HG03064 (cell line): ENCODE measurements at regions not wholly inside any gene's neighbourhood (a gene's known extent, or its start where the extent isn't known, plus 50 kb on each side); places are given as distances from the start of the nearest gene placed in this dataset.
"Not testable (repeated sequence)": the region's sequence is repeated elsewhere in the genome, so short reads cannot be mapped to it uniquely, and the experiment has no call there.

ENCODE experiments used
- ATAC-seq: cut with Tn5 transposase; IDR thresholded peaks from one replicate; pipeline ENCODE4 v1.9.1; 2021; ENCODE audit warnings: low read depth; ENCODE audit not compliant: unreplicated experiment

DNA sequence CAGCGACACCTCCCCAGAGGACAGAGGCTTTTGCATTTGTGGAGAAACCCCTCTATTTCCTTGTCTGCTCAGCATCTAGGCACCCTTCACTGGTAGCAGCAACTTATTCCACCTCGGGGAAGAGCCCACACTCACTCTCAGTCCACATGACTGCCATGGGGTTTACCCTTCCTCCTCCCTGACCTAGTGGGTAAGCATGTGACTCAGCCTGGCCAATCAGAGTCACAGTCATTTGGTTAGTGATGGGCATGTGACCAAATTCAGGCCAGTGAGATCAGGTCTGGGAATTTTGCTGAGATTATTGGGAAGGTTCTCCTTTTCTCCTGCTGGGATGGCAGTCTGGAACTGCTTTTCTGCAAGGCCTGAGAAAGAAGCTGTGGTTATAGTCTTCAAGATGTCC lies 145.7 kb upstream of the PHACTR3 start:
- ATAC-seq: no peak

DNA sequence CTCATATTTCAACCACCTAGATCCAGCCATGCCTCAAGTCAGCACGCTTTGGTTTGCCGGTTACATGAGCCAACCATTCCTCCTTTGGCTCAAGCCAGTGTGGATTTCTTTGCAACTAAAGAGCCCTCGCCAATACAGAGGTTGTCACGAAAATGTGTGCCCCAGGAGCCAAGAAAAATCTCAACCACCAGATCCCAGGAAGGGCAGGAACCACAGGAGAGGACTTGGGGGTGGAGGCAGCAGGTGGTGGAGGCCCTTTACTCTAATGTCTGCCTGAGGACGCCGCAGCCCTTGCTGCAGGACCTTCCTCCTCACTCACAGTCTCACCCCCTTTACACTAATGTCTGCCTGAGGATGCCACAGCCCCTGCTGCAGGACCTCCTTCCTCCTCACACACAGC lies 144.8 kb upstream of the PHACTR3 start:
- ATAC-seq: no peak

DNA sequence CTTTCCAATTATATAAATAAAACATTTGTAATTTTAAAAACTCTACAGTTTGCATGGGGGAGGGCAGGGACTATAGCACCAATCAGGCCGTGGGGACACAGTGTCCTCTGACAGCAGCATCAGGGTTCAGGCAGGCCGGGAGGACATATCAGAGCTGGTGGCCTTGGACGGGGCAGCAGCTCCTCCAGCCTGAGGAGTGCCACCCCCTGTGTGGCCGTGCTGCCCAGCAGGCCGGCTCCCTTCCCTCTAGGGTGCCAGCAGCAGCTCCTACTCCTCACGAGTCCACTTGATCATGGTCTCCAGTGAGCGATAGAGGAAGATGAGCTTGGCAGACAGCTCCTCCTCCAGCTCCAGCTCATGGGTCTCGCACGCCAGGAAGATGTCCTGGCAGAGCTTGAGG lies 144.0 kb upstream of the PHACTR3 start:
- no peak for ATAC-seq

DNA sequence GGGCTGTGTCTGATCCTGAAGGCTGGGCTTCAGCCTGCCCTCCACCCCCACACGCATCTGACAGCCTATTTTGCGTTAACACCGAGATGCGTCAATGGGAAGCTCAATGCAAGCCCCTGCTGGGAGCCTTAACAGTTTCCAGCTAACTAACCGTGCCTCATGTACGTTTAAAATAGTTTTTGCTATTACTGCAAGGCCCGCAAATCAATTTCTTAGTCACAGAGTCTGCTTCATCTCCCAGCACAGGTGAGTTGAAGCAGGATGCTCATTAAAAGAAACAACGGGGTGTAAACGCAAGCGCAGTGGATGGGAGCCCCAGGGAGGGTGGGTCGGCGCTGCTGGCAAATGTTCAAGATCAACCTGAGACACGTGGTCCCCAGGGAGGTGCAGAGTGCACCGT lies 142.8 kb upstream of the PHACTR3 start:
- ATAC-seq: no peak

DNA sequence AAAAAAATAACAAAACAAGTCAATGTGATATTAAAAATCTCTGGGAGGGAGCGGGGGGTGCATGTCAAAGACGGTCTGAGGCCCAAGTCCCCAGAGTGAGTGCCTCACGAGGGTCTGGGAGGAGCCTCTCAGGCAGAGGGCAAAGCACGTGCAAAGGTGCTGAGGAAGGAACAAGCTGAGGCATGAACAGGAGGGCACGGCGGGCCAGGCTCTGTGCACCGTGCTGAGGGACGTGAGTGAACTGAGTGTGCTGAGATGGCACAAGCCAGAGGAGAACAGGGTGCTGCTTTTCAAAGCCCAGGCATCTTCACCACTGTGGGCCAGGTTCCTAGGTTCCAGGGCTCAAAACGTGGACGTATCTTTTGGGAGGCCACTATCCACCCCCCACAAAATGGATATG lies 142.1 kb upstream of the PHACTR3 start:
- no peak for ATAC-seq

DNA sequence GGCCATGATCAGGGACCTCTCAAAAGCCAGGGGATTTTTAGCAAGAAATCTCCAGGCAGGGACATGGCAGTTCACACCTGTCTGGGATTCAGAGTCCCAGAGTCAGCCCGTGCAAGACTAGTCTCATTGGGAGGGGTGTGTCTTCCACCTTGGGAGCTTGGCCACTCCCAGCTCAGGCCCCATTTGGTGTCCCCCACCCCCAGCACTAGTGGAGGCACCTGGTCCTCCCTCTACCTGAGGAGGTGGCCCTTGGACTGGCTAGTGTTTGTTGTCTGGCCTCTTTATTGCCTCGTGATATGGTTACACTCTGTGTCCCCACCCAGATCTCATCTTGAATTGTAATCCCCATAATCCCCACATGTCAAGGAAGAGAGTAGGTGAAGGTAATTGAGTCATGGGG lies 140.8 kb upstream of the PHACTR3 start:
- ATAC-seq: no peak

DNA sequence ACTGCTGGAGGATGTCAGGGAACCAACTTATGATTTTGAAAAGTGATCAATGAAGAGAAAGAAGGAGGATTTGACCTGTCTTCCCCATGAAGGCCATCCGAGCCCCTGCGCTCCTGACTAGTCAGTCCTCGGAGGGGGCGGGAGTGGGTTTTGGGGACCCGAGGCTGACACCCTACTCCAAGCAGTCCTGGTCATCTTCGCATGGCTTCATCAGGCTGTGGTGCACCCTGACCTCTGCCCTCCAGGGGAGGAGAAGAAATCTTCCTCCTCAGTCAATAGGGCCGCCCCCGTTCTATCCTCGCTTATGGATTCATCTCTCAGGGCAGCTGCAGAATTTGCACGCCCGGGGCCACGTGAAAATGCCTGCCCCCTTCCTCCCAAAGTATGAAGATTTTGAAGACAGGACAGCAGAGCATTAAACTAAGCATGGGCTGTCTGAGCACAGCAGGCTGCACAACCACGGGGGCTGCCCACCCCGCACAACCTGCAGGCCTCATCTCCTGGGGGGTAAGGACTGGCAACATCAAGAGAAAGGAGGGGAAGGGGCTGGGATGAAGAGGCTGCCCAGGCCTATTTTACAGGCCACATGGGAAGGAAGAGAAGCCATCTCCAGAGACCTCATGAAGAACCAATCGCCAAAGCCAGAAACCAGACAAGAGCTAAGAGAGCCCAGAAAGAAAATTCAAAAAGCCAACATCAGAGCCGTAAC lies 138.1 kb upstream of the PHACTR3 start:
- ATAC-seq: no peak

DNA sequence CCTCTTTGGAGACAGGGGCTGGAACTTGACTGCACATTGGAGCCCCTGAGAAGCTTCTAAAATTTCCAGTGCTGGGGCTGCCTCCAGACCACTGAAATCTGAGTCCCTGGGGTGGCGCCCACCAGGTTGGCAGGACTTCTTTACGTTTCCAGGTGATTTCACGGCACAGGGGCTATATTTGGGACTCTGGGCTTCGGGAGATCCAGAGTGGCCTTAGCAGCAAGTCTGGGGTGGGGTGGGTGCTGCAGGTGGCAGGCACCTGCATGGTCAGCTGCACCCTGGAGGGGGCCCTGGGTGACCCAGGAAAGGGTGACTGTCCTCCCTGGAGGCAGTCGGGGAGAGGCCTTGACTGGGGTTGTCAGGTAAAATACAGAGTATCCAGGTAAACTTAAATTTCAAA lies 135.5 kb upstream of the PHACTR3 start:
- no peak for ATAC-seq

DNA sequence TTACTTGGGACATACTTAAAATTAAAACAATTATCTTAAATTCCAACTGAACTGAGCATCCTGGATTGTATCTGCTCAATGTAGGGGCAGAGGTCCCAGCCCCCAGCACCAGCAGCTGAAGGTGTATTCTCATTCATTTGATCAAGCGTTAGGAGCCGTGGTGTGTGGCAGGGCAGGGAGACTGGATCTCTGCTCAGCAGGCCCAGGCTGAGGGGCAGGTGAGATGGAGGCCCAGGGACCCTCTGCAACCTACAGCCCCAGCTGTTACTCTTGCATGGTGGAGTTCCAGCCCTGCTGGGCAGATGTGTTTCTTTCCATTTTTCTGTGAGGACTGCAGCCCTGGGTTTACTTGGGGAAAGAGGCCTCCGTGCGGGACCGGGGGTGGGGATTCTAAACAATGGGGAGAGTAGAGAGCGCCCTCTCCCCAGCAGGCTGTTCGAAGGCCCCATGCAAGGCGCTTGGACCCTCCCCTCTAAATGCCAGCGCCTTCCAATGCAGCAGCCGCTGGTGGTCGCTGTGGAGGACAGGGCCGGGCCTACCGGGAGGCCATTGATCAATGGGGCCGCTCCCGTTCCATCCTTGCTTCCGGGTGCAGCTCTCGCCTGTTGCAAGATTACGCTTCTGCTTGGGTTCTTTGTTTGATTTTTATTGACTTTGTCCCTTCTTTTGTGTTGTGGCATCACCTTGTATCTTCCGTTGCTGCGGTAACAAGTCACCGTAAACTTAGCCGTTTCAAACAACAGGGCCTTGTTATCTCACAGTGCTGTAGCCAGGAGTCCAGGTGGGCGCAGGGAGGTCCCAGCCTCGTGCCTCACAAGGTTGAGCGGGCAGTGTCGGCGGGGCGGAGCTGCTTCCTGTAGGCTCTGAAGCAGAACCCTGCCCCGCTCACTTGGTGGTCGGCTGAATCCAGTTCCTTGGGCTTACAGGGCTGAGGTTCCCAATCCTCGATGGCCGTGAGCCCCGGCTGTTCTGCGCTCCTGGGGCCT lies 134.8 kb upstream of the PHACTR3 start:
- no peak for ATAC-seq

DNA sequence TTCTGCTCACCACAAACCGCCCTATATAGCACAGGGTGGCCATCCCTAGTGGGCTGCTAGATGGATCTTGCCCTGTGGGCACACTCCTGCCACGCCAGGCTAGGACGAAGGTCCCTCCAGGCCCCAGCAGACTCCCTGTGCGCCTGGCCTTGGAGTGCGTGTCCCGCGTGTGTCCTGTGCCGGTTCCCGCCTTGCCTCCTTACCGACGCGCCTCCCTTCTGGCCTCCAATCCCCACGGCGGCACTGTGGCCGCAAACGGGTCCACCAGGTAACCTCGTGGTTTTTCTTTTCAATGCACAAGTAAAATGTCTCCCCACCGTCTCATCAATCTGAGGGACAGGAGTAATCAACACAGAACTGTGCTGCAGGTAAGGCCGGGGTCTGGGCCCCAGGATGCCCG lies 133.8 kb upstream of the PHACTR3 start:
- no peak for ATAC-seq

DNA sequence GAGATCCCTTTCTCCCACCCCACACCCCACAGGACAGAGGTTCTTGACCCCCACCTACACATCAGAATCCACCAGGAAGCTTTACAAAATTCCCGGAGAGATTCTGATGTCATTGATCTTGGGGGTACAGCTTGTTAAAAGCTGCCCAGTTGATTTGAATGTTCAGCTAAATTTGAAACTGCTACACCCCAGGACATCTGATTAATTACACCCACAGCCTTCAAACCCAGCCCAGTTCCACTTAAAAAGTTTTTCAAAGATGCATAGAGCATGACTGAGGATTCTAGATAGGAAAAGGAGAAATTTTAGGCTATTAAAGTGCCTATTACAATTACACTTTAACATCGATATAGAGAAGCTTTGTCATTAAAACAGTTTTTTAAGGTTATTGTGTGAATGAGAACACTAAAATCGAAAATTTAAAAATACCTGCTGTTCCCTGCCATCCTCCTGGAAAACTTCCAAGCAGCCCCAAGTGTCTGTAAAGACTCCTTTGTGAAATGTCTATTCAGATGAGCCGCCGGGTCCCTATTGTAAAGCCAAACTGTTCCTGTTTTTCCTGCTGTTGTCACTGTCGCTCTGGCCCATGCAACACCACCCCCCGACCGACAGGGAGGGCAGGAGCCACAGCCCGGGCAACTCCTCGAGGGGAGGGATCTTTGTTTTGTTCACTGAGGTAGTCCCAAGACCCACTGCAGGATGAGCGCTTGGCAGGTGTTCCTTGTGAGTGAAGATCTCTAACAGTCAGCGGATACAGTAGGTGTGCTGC lies 132.5 kb upstream of the PHACTR3 start:
- no peak for ATAC-seq

DNA sequence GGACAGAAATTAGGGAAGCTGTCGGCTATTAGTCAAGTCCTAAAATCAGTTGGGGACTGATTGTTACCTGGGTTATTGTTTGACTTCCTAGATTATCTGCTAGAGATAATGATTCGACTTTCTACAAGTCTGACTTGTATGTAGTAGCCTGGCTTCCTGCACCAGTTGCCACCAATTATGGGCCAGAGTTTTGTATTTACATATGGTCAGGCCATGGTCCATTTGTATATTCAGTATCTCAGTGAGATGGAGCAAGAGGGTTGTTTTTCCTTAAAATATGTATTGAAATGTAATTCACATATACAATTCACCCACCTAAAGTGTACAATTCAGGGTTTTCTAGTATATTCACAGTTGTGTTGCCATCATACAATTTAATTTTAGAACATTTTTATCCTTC lies 130.6 kb upstream of the PHACTR3 start:
- no peak for ATAC-seq

DNA sequence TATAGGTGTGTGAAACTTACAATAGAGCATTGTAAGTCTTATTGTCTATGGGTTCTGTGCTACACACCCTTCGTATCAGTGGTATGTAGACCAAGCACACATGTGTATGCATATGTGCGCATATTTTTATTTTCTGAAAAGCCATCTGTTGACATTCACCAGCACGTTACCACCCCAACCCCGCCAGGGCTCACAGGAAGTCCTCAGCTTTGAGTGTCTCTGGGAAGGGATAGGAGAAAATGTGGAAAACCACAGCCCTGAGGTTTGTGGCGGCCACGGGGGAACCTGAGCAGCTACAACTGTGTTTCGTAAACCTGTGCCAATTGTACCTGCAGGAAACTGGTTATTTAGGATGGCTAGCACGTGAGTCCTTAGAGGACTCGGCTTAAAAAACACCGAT lies 123.3 kb upstream of the PHACTR3 start:
- ATAC-seq: no peak

DNA sequence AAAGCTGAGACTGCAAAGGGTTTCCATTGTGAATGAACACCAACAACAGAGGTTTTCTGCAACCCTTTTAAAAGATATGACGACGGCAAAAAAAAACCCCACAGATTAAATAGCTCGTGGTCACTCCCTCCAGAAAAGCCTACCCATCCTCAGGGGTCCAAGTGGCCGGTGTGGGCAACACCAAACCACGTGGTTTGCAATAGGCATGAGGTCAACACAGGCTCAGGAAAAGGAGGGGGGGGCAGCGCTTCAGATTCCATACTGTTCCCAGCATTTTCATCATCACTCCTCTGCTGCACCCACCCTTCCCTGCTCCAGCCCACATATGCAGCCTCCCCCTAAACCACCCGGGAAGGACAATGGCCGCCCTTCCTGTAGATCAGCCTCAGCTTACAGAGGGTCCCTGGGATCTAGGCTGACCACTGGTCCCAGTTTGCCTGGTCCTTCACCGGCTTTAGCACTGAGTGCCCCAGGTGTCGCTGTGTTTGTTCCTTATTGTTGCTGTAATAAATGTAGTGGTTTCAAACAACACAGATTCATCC lies 122.8 kb upstream of the PHACTR3 start:
- ATAC-seq: no peak

DNA sequence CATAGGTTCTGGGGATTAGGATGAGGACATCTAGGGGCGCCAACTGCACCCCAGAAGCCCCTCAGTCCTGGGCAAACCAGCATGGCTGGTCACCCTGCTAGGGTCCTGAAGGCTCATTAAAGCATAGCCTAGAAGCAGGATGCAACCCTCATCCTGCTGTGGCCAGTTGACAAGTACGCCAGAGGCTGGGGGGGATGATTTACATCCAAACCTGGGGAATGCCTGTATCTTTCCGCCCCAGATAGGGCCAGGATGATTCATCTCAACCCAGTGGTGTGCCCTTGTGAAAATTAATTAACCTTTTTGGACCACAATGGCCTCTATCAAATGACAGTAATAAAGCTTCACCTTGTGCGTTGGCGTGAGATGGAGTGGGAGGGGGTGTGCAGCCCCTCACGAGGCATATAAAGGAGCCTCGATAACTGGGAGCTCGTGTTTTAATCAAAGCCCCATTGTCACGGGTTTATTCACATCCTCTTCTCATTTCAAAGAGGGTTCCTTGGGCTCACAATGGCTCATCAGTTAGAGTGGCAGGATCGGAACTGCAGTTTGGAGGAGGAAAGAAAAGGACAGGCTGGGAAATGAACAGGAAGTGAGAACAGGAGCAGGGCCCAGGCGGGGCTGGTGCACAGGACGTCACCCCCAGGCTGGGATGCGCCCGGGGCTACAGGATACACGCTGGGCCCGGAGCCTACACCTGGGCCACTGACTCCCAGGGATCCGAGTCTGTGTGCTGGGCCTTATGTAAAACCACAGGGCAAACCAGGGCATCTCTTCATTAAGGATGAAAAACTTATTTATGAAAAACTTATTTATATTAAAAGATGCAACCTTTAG lies 121.8 kb upstream of the PHACTR3 start:
- no peak for ATAC-seq

DNA sequence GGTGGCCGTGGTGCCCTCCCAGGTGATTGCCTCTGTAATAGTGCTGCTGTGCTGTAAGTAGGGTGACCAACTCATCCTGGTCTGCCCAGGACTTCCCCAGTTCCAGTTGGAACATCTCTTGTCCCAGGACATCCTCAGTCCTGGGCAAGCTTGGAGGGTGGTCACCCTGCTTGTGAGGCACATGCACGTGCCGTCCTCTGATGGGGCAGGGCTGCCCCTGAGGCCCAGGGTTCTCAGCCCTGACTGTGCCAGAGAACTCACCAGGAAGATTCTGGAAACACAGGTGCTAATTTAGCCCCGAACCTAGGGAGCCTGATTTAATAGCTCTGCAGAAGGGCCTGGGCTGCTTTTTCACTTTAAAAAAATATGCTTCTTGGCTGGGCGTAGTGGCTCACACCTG lies 120.9 kb upstream of the PHACTR3 start:
- no peak for ATAC-seq

DNA sequence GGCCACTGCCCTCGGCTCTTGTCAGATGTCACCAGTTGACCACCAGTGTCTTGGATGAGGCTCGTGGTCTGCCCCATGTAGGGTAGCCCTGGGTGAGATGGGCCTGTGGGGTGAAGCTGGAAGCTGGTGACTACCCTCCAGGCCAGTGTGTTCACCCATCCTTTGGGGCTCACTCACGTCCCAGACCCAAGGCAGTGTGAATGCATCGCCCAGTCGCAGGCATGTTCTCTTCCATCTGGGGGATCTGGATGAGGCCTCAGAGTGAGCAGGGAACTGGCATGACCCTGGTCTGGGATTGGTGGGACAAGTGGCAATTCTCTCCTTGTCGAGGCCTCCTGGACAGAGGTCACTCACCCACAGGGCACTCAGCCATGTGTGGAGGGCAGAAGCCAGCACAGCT lies 120.1 kb upstream of the PHACTR3 start:
- no peak for ATAC-seq

DNA sequence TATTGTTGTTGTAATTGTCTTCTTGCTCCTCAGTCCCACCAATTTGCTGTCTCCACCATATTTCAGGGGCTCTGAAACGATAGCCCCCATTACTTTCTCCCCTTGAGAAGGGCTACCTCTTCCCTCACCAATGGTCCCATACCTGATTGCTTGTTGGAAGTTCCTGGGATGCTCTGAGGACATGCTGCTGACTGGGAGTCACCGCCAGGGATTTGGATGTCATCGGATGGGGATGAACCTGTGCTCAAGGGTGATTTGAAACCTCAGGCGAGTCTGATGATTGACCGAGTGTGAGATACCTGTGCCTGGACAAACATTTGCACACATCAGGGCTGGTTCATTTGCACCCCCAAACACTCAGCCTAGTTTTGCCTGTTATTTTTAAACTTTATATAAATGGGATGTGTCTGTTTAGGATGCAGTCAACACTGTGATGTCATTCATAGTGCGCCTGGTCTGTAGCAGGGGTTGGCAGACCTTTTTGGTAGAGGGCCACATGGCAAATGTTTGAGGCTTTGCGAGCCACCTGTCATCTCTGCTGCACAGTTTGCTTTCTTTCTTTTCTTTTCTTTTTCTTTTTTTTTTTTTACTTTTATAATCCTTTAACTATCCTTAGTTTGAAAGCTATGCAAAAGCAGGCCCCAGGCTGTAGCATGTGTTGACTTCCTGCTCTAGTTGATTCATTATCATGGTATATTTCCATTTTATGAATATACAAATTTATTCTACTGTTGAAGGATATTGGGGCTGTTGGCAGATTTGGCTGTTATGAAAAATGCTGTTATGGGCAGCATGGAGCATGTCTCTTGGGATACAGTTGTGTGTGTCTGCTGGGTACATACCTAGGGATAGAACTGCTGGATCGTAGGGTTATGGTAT lies 118.5 kb upstream of the PHACTR3 start:
- ATAC-seq: no peak

DNA sequence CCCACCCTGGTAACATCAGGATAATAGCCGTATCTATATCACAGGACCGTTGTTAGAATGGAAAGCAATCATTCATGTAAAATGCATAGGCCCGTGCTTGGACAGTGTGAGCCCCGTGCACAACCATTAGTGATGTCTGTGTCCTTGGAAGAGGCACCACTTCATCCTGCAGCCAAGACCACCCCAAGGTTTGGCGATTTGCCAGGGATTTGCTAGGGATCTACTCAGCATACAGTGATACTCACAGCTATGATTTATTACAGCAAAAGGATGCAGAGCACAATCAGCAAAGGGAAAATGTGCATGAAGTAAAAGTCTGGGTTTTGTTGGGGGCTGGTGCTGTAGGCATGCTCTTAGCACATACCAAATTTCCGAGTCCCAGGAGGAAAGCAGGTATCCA lies 115.9 kb upstream of the PHACTR3 start:
- not testable (repeated sequence) for ATAC-seq
